Activated CD4-positive, alpha-beta memory T cell treated with anti-CD3 and anti-CD28 coated beads for 36 hours (primary cell): ENCODE measurements at regions not wholly inside any gene's neighbourhood (a gene's known extent, or its start where the extent isn't known, plus 50 kb on each side); places are given as distances from the start of the nearest gene placed in this dataset.

Experiments
- CTCF ChIA-PET: fragments of 350-600 bp; sonication (Branson Sonifier 250); formaldehyde crosslinking; loops from one replicate; lab custom pipeline; 2021; ENCODE audit warnings: antibody characterized with exemption, inconsistent platforms; lab: Charles Lee
- POLR2A ChIA-PET: fragments of 350-600 bp; sonication (Branson Sonifier 250); formaldehyde crosslinking; loops from one replicate; lab custom pipeline; 2021; ENCODE audit warnings: antibody characterized with exemption; lab: Charles Lee
- DNase-seq: peaks from one replicate; pipeline ENCODE4 v3.0.0-alpha.2; 2020
- H3K27ac Mint-ChIP-seq: one replicate; pipeline ENCODE4 v1.8.0; 2021; ENCODE audit warnings: mixed read lengths
- H3K27me3 Mint-ChIP-seq: one replicate; pipeline ENCODE4 v1.8.0; 2021; ENCODE audit warnings: mixed read lengths
- H3K36me3 Mint-ChIP-seq: one replicate; pipeline ENCODE4 v1.8.0; 2021; ENCODE audit warnings: mixed read lengths
- H3K4me1 Mint-ChIP-seq: one replicate; pipeline ENCODE4 v1.8.0; 2021; ENCODE audit warnings: low read depth, mixed read lengths
- H3K4me3 Mint-ChIP-seq: one replicate; pipeline ENCODE4 v1.8.0; 2021; ENCODE audit warnings: mild to moderate bottlenecking, mixed read lengths
- H3K9me3 Mint-ChIP-seq: one replicate; pipeline ENCODE4 v1.8.0; 2021; ENCODE audit warnings: mixed read lengths
- intact Hi-C: fragments of 100-400 bp; cut with micrococcal nuclease; formaldehyde crosslinking; loops from one replicate; pipeline ENCODE4 v1.15.1; 2023

- H3K4me3 Mint-ChIP-seq = no peak overlapping the region
- intact Hi-C loops = no loop called here
- POLR2A ChIA-PET = no interaction called here
- H3K27ac Mint-ChIP-seq = no peak overlapping the region
- CTCF ChIA-PET = no interaction called here
- no peaks in the 10 kb centered on the region for H3K36me3 Mint-ChIP-seq
- no peaks in the 10 kb centered on the region for H3K4me1 Mint-ChIP-seq
- no peaks in the 10 kb centered on the region for H3K9me3 Mint-ChIP-seq
- DNase-seq = no peak
- no peaks in the 10 kb centered on the region for H3K27me3 Mint-ChIP-seq
Observed at GRCh38 chr4:30821859-30822612, 101.9 kb downstream of the PCDH7 start.

- intact Hi-C loops = no loop called here
- POLR2A ChIA-PET = no interaction called here
- H3K4me1 Mint-ChIP-seq = no peaks in the 10 kb centered on the region
- no peak for DNase-seq
- H3K4me3 Mint-ChIP-seq = no peak overlapping the region
- H3K27me3 Mint-ChIP-seq = no peaks in the 10 kb centered on the region
- CTCF ChIA-PET = no interaction called here
- no peaks in the 10 kb centered on the region for H3K9me3 Mint-ChIP-seq
- H3K36me3 Mint-ChIP-seq = no peaks in the 10 kb centered on the region
- H3K27ac Mint-ChIP-seq = no peak overlapping the region
Observed at GRCh38 chr4:30822911-30823551, 102.9 kb downstream of the PCDH7 start.

DNA sequence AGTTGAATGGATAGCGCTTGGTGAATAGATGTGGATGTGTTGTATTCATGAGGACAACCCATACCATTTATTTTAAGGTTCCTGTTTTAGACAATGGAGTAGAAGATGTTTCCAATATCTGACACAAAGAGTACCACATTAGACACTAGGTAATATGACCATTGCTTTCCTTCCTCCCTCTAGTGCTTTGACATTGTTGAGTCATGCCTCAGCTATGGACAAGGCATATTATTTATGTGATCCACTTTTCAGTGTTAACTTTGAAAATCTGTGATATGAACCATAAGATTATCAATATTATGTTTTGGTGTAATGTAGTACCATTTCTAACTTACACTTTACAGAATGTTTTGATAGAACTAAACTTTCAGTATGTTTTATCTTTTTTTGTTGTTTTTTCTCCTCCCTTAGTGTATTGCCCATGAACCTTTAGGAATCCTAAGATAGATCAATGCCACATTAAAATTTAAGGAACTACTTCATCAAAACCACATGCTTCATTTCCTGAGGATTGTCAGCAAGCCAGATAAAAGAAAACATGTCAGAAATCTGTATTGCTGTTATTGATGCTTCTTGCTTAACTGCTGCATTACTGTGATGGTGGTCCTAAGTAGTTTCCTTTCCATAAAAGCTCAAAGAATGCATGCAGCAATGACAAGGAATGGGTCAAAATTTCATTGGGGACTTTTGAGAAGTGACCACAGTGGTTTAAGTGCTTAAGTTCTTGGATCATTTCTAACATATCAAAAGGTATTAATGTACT lies 105.0 kb downstream of the PCDH7 start:
- DNase-seq = no peak
- no peak overlapping the region for H3K27ac Mint-ChIP-seq
- H3K4me3 Mint-ChIP-seq = no peak overlapping the region
- intact Hi-C loops = no loop called here
- CTCF ChIA-PET = no interaction called here
- POLR2A ChIA-PET = no interaction called here
- H3K36me3 Mint-ChIP-seq = no peaks in the 10 kb centered on the region
- H3K27me3 Mint-ChIP-seq = no peaks in the 10 kb centered on the region
- no peaks in the 10 kb centered on the region for H3K9me3 Mint-ChIP-seq
- no peaks in the 10 kb centered on the region for H3K4me1 Mint-ChIP-seq

DNA sequence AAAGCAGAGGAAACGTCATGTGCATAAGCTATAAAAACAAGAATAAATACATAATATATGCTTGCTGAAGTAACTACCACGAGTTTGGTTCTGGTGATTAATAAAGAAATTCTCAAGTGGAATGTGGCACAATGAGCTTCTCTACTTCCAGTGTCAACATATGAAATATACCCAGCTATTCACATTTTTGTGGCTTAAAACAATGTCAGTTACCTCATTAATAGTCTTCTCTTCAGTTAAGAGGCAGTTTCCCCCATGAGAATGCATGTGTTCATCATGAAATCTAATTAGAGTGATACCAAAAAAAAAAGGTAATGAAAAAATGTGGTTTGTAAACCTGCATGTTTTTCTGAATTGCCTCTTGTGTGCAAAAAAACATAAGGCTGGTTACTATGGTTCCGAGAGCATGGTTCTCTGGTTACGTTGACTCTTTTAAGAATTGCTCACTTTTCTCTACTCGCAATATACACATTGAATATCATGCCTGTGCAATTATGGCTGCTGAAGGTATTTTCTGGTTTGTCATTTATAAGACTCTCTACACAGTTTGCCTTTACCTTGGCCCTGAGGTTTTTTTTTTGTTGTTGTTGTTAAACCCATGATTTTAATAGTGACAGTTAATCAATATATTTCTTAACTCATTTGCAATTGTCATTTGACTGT lies 108.2 kb downstream of the PCDH7 start:
- Mint-ChIP-seq H3K27me3 (no peaks in the 10 kb centered on the region), H3K27ac (no peak overlapping the region), H3K4me3 (no peak overlapping the region), H3K9me3 (no peaks in the 10 kb centered on the region), H3K36me3 (no peaks in the 10 kb centered on the region), H3K4me1 (no peaks in the 10 kb centered on the region)
- no peak for DNase-seq
- POLR2A ChIA-PET = no interaction called here
- CTCF ChIA-PET = no interaction called here
- intact Hi-C loops = no loop called here

GRCh38 chr4:30832639-30833038 lies 112.5 kb downstream of the PCDH7 start:
- H3K27me3 Mint-ChIP-seq = no peaks in the 10 kb centered on the region
- peaks cover 3% of the 10 kb centered on the region for H3K9me3 Mint-ChIP-seq
- no peak overlapping the region for H3K27ac Mint-ChIP-seq
- DNase-seq = no peak
- H3K4me1 Mint-ChIP-seq = no peaks in the 10 kb centered on the region
- no peaks in the 10 kb centered on the region for H3K36me3 Mint-ChIP-seq
- ChIA-PET POLR2A (no interaction called here), CTCF (no interaction called here)
- intact Hi-C loops = no loop called here
- H3K4me3 Mint-ChIP-seq = no peak overlapping the region

- no peak overlapping the region for H3K4me3 Mint-ChIP-seq
- H3K4me1 Mint-ChIP-seq = no peaks in the 10 kb centered on the region
- no peaks in the 10 kb centered on the region for H3K36me3 Mint-ChIP-seq
- DNase-seq = no peak
- POLR2A ChIA-PET = no interaction called here
- peaks cover 3% of the 10 kb centered on the region for H3K9me3 Mint-ChIP-seq
- intact Hi-C loops = no loop called here
- H3K27me3 Mint-ChIP-seq = no peaks in the 10 kb centered on the region
- CTCF ChIA-PET = no interaction called here
- no peak overlapping the region for H3K27ac Mint-ChIP-seq
Observed at GRCh38 chr4:30833206-30833605, 113.0 kb downstream of the PCDH7 start.

DNA sequence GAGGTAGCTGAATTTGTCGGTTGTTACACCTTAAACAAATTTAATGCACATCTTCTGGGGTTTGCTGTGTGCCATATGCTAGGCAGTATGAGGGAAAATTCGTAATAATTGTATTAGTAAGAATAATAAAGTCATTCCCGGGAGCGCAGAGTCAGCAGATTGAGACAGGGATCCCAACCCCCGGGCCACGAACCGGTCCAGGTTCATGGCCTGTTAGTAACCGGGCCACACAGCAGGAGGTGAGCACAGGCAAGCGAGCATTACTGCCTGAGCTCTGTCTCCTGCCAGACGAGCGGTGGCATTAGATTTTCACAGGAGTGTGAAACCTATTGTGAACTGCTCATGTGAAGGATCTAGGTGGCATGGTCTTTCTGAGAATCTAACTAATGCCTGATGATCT lies 114.9 kb downstream of the PCDH7 start:
- CTCF ChIA-PET = interaction anchor here (0.6 kb wide), 1 partner anchor 121 kb away, joined by 3 read pairs; no protein-coding TSS in a partner anchor

DNA sequence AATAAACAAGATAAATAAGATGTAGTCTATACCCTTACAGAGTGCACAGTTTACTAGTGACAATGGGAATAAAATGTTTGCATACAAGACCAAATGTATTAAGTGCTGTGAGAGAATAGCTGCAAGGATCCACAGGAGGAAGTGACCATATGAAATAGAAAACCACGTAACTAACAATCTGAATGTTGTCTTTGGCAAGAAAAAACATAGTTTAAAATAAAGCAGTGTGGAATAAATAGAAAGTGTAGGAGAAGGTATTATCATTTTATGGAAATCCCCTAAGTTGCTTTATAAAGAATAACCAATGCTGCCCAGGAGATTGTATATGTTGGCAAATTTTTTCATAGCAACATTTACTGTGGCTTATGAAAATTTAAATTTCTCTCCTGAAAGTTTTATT lies 116.1 kb downstream of the PCDH7 start:
- Mint-ChIP-seq H3K9me3 (peaks cover 3% of the 10 kb centered on the region), H3K36me3 (no peaks in the 10 kb centered on the region), H3K27ac (no peak overlapping the region), H3K27me3 (no peaks in the 10 kb centered on the region), H3K4me3 (no peak overlapping the region), H3K4me1 (no peaks in the 10 kb centered on the region)
- intact Hi-C loops = no loop called here
- POLR2A ChIA-PET = no interaction called here
- CTCF ChIA-PET = no interaction called here
- DNase-seq = no peak

More for the DNA sequence above, 114.9 kb downstream of the PCDH7 start:
- no peaks in the 10 kb centered on the region for H3K36me3 Mint-ChIP-seq
- intact Hi-C loops = no loop called here
- POLR2A ChIA-PET = no interaction called here
- H3K27me3 Mint-ChIP-seq = no peaks in the 10 kb centered on the region
- no peaks in the 10 kb centered on the region for H3K4me1 Mint-ChIP-seq
- peaks cover 3% of the 10 kb centered on the region for H3K9me3 Mint-ChIP-seq
- H3K27ac Mint-ChIP-seq = no peak overlapping the region
- no peak overlapping the region for H3K4me3 Mint-ChIP-seq
- DNase-seq = no peak

- H3K27me3 Mint-ChIP-seq = no peaks in the 10 kb centered on the region
- ChIA-PET POLR2A (no interaction called here), CTCF (no interaction called here)
- intact Hi-C loops = no loop called here
- H3K36me3 Mint-ChIP-seq = no peaks in the 10 kb centered on the region
- no peaks in the 10 kb centered on the region for H3K4me1 Mint-ChIP-seq
- peaks cover 3% of the 10 kb centered on the region for H3K9me3 Mint-ChIP-seq
- no peak overlapping the region for H3K27ac Mint-ChIP-seq
- no peak for DNase-seq
- H3K4me3 Mint-ChIP-seq = no peak overlapping the region
Observed at GRCh38 chr4:30837131-30837539, 117.0 kb downstream of the PCDH7 start.

- POLR2A ChIA-PET = no interaction called here
Observed at GRCh38 chr4:30837861-30838260, 117.7 kb downstream of the PCDH7 start.

DNA sequence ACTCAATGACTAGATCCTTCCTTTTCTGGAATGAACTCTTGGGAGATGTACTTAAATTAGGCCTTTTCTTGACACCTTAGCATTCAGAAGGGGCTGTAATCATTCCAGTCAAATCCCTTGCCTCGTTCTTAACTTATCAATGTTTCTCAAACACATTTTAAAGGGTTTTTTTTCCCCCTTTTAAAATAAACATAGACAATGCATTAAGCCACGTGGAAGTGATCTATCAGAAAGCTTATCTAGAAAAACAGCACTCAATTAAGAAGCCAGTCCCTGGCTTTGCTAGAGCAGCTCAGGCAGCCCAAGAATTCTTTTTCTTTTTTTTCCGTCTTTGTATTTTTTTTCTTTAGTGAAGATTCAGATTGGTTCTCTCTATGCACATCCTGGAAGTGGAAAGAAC lies 118.2 kb downstream of the PCDH7 start:
- Mint-ChIP-seq H3K27ac (no peak overlapping the region), H3K36me3 (no peaks in the 10 kb centered on the region), H3K4me3 (no peak overlapping the region), H3K27me3 (no peaks in the 10 kb centered on the region), H3K4me1 (no peaks in the 10 kb centered on the region), H3K9me3 (peaks cover 3% of the 10 kb centered on the region)
- intact Hi-C loops = no loop called here
- POLR2A ChIA-PET = no interaction called here
- CTCF ChIA-PET = no interaction called here
- no peak for DNase-seq

More at GRCh38 chr4:30837861-30838260, 117.7 kb downstream of the PCDH7 start:
- no peak overlapping the region for H3K27ac Mint-ChIP-seq
- no peaks in the 10 kb centered on the region for H3K27me3 Mint-ChIP-seq
- H3K4me1 Mint-ChIP-seq = no peaks in the 10 kb centered on the region
- H3K4me3 Mint-ChIP-seq = no peak overlapping the region
- DNase-seq = no peak
- H3K36me3 Mint-ChIP-seq = no peaks in the 10 kb centered on the region
- H3K9me3 Mint-ChIP-seq = peaks cover 3% of the 10 kb centered on the region
- intact Hi-C loops = no loop called here
- CTCF ChIA-PET = no interaction called here
